Right lobe of liver (tissue), 6 donors: ENCODE measurements at regions not wholly inside any gene's neighbourhood (a gene's known extent, or its start where the extent isn't known, plus 50 kb on each side); places are given as distances from the start of the nearest gene placed in this dataset.

Experiments
- ATAC-seq, 4 donors: fragments of 200-7000 bp; cut with Tn5 transposase; one replicate each; pipeline ENCODE4 v1.9.1; 2020; ENCODE audit warnings: mild to moderate bottlenecking in 4 of 4, moderate library complexity in 4 of 4
- DNase-seq, 3 donors: peaks; one replicate each; pipeline ENCODE4 v3.0.0-alpha.2; 2020
- H3K27ac ChIP-seq, 3 donors: fragments of 200-600 bp; one replicate each; pipeline ENCODE4 v1.8.0; 2022
- H3K27me3 ChIP-seq, 2 donors: fragments of 200-600 bp; one replicate each; pipeline ENCODE4 v1.8.0; 2022
- H3K36me3 ChIP-seq, 4 donors: fragments of 200-600 bp; sonication (generic) in 1 of 4; one replicate each; pipeline versions ENCODE4 v1.5.1 to v1.8.0; 2017 to 2022; ENCODE audit warnings: control low read depth in 1 of 4
- H3K4me1 ChIP-seq, 4 donors: fragments of 200-600 bp; sonication (generic) in 1 of 4; one replicate each; pipeline versions ENCODE4 v1.5.1 to v1.8.0; 2017 to 2022; ENCODE audit warnings: control low read depth in 1 of 4
- H3K4me3 ChIP-seq, 3 donors: fragments of 200-600 bp; one replicate each; pipeline ENCODE4 v1.8.0; 2022
- H3K9me3 ChIP-seq, 4 donors: fragments of 200-600 bp; sonication (generic) in 1 of 4; one replicate each; pipeline versions ENCODE4 v1.5.1 to v1.8.0; 2017 to 2022; ENCODE audit warnings: control low read depth in 1 of 4
- POLR2A ChIP-seq: fragments of 450-650 bp; IDR thresholded peaks from one replicate; pipeline ENCODE4 v1.6.1; 2017; ENCODE audit warnings: antibody characterized with exemption, mild to moderate bottlenecking
- WGBS: methylation state at CpG from one replicate; pipeline ENCODE4 v1.1.6; 2018; ENCODE audit warnings: low coverage, low lambda C conversion rate; ENCODE audit not compliant: insufficient coverage; ENCODE audit errors: missing lambda C conversion rate; 5-methylcytosine and 5-hydroxymethylcytosine counted together
- intact Hi-C, 2 donors: fragments of 100-400 bp; cut with DNase I; formaldehyde crosslinking; loops; one replicate each; pipeline versions ENCODE4 v1.11.2 to v1.14.1; 2022
- TF ChIP-seq, protein P1 (sequence below), 4 donors: fragments of 200-600 bp in 3 of 4; fragments of 450-650 bp in 1 of 4; IDR thresholded peaks; one replicate each; pipeline versions ENCODE4 v1.5.1 to v1.8.0; 2016 to 2022; ENCODE audit warnings: antibody characterized with exemption in 4 of 4, mild to moderate bottlenecking in 2 of 4
- donor health status: DM: no; HTN: yes; CAD: no.
- donor health status: DM: no; HTN: no; CAD: no.
- donor health status: DM: no; HTN: no; CAD: no.
- donor health status: DM: no; HTN: yes; CAD: no.
- donor health status: DM: no; HTN: yes; CAD: no.

DNA sequence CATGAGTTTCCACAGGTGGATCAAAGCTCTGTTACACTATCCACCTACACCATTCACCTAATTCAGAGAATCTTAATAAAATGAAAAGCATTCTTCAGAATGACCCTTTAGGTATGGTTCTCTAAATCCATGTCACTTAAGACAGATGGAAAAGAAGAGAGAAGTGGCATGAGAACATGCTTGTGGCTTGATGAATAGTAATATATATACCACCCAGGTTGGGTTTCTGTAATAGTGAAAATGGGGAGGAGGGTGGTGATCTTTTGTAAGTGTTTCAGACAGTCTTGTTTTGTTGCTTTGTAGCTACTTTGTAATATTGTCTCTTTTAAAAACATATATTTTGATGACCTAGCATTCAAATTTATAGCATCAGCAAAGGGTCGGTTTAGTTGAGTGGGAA lies 469.8 kb downstream of the USP25 start:
- Histone ChIP-seq H3K36me3 (no peaks in the 10 kb centered on the region), H3K27ac (no peak overlapping the region), H3K27me3 (no peaks in the 10 kb centered on the region), H3K4me3 (no peak overlapping the region), H3K9me3 (no peaks in the 10 kb centered on the region), H3K4me1 (no peaks in the 10 kb centered on the region)
- TF ChIP-seq, protein P1, sequence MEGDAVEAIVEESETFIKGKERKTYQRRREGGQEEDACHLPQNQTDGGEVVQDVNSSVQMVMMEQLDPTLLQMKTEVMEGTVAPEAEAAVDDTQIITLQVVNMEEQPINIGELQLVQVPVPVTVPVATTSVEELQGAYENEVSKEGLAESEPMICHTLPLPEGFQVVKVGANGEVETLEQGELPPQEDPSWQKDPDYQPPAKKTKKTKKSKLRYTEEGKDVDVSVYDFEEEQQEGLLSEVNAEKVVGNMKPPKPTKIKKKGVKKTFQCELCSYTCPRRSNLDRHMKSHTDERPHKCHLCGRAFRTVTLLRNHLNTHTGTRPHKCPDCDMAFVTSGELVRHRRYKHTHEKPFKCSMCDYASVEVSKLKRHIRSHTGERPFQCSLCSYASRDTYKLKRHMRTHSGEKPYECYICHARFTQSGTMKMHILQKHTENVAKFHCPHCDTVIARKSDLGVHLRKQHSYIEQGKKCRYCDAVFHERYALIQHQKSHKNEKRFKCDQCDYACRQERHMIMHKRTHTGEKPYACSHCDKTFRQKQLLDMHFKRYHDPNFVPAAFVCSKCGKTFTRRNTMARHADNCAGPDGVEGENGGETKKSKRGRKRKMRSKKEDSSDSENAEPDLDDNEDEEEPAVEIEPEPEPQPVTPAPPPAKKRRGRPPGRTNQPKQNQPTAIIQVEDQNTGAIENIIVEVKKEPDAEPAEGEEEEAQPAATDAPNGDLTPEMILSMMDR (IDR thresholded peaks at IDR 0.05), result no peak
- TF ChIP-seq POLR2A, result no peak
- DNase-seq (no peak), ATAC-seq (no peak)
- intact Hi-C loops, result loop anchor here (10.0 kb wide), 1 partner anchor 105 kb away; no protein-coding TSS in a partner anchor
- no CpG with 5 or more reads among the region's 1 CpG for WGBS

DNA sequence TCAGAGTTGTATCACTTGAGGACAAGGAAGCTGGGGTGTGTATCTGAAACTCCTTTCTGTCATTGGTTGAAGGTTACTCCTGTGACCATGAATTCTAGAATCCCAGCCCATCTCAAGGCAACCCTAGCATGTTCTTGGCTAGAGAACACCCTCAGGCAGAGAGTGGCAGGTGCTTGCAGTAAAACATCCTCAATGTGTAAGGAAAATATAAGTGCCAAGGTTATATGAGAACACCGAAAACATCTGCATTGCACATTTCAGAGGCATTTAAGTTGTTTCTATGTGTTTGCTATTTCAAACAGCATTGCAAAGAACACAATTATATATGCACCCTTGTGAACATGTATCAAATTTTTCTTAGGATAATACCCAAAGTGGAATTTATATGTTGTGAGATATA lies 471.9 kb downstream of the USP25 start:
- WGBS, result 91% methylated on average over 1 of the region's 1 CpG

DNA sequence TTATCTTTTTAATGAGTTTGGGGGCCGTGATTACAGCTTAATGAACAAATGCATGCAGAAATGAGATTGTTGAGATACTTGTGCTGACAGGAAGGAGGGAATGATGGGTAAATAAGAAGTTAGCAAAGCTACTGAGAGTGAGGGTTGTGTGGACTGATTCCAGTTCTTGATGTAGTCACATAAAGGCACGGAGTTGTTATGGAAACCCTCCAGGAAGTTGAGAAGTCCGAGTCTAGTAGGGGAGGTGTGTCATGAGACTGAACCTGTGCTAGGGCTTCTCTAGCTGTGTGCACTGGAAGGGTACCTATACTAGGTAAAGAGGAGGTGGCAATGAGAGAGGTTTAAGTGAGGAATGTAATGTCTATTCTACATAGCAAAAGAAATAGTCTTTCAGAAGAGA lies 475.7 kb downstream of the USP25 start:
- Histone ChIP-seq H3K4me3 (no peak overlapping the region), H3K27ac (no peak overlapping the region), H3K4me1 (no peaks in the 10 kb centered on the region), H3K27me3 (no peaks in the 10 kb centered on the region), H3K36me3 (no peaks in the 10 kb centered on the region), H3K9me3 (no peaks in the 10 kb centered on the region)
- TF ChIP-seq, protein P1 (IDR thresholded peaks at IDR 0.05), result no peak
- TF ChIP-seq POLR2A, result no peak
- ATAC-seq (peak in 1 of 4 donors; percentile 20), DNase-seq (no peak)
- 52% methylated on average over 3 of the region's 3 CpGs for WGBS
- intact Hi-C loops, result no loop called here

More for the DNA sequence above, 471.9 kb downstream of the USP25 start:
- DNase-seq (no peak), ATAC-seq (no peak)
- intact Hi-C loops, result no loop called here
- Histone ChIP-seq H3K27ac (no peak overlapping the region), H3K4me1 (no peaks in the 10 kb centered on the region), H3K4me3 (no peak overlapping the region), H3K27me3 (no peaks in the 10 kb centered on the region), H3K36me3 (no peaks in the 10 kb centered on the region), H3K9me3 (no peaks in the 10 kb centered on the region)
- no peak for TF ChIP-seq POLR2A
- TF ChIP-seq, protein P1 (IDR thresholded peaks at IDR 0.05), result no peak

DNA sequence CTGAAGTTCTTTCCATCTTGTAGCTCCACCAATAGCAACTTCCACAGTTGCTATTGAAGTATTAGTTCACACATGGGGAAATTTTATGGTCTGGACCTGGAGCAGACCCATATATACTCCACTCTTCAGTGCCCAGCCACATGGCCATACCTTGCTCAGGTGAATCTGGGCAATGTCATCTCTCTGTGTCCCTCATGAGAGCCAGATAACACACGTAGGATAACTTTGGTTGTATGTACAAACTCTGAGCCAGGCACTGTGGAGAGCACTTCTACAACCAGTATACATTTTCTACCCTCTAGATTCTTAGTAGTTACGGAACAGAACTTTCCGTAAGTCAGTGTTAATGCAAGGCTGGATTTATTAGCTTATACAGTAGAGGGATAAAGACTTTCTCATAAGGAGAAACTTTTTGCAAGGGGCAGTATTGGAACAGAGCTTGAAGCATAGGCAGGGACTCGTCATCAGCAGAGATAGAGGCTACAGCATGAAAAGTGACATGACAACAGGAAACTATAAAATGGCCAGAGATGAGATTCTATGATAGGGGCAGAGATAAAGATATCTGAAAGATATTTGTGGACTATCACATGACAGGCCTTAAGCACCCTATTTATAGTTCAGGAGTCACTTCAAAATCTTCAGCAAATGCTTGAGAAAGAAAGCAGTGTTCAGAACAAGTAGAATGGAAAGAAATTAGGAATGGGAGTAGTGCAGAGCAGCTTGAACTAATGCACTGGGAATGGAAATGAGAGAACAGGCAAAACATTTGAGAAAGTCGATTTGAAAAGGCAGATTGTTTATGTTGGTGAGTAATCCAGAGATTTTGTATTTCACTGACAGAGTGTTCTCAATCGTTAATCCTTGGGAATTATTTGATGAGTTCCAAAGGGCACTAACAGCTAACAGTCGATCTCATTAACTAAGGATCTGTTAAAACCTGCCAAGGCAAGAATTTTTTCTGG lies 481.8 kb downstream of the USP25 start:
- TF ChIP-seq POLR2A, result no peak
- TF ChIP-seq, protein P1 (IDR thresholded peaks at IDR 0.05), result no peak
- H3K27me3 ChIP-seq, result no peaks in the 10 kb centered on the region
- peaks cover 0 to 34% (median 11%) of the 10 kb centered on the region in 4 donors for H3K4me1 ChIP-seq
- peak overlapping the region in 1 of 3 donors; percentile 1 for H3K4me3 ChIP-seq
- no peaks in the 10 kb centered on the region for H3K9me3 ChIP-seq
- DNase-seq, result no peak
- H3K36me3 ChIP-seq, result no peaks in the 10 kb centered on the region
- peak overlapping the region in 2 of 3 donors; percentile 47 to 68 for H3K27ac ChIP-seq
- peak; percentile 68 to 85 (median 78) for ATAC-seq
- WGBS, result 35% methylated on average over 7 of the region's 7 CpGs
- intact Hi-C loops, result no loop called here
